SW480 (cell line): ENCODE measurements at regions not wholly inside any gene's neighbourhood (a gene's known extent, or its start where the extent isn't known, plus 50 kb on each side); places are given as distances from the start of the nearest gene placed in this dataset.

Experiments used
- DNase-seq: peaks from one replicate; pipeline ENCODE4 v3.0.0-alpha.2; 2016; ENCODE audit warnings: low spot score

GRCh38 chr3:178393824-178394223, 142.4 kb upstream of the KCNMB2 start:
- no peak for DNase-seq

DNA sequence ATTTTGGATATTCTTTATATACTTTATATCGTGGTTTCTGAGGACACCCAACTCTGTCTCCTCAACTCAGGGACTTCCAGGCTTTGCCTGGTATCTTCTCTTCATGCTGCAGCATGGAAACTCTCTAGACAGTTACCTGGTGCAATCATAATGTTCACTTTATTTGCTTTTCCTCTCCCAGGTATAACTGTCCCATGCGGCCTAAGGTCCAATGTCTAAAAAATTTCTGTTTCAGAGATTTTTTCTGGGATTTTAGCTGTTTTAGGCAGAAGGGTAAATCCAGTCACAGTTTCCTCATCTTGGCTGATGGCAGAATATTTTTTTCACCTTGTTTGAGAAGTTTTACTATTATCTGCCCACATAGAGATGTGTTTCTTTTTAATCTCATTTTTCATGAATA, 139.9 kb upstream of the KCNMB2 start:
- no peak for DNase-seq

DNA sequence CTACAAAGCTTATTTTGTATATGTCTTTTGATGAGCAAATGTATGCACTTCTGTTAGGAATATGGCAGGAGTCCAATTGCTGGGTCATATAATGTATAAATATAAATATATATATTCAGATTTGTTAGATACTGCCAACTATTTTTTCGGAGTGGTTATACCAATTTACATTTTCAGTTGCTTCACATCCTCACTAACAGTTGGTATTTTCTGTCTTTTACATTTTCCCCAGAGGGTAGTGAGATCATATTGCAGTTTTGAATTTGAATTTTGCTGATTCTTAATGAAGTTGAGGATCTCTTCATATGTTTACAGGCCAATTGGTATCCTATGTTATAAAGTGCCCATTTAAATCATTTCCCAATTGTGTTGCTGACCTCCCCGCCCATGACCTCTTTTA, 139.0 kb upstream of the KCNMB2 start:
- no peak for DNase-seq

- no peak for DNase-seq
These were observed 138.4 kb upstream of the KCNMB2 start for GRCh38 chr3:178397836-178398235.

DNA sequence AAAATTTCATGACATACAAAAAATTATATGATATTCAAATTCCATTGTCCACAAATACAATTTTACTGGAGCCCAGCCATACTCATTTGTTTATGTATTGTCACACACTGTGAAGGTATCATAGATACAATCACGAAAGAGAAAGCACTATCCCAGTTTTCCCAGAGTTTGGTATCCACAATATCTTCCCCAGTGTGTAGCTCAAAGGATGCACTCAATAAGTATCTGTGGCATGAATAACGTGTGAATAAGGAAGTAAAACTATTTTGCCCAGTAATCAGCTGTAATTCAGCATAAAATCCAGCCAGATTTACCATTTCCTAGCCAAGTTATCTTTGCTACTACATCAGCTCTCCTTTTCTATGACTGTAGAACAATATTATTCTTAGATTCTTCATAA, 131.3 kb upstream of the KCNMB2 start:
- no peak for DNase-seq

- no peak for DNase-seq
These were observed 130.7 kb upstream of the KCNMB2 start for GRCh38 chr3:178405531-178405930.

GRCh38 chr3:178406206-178406605, 130.0 kb upstream of the KCNMB2 start:
- no peak for DNase-seq

- no peak for DNase-seq
These were observed 120.9 kb upstream of the KCNMB2 start for GRCh38 chr3:178415384-178415783.

GRCh38 chr3:178417736-178418135, 118.5 kb upstream of the KCNMB2 start:
- no peak for DNase-seq

GRCh38 chr3:178419071-178419470, 117.2 kb upstream of the KCNMB2 start:
- DNase-seq = no peak

GRCh38 chr3:178420033-178420432, 116.2 kb upstream of the KCNMB2 start:
- no peak for DNase-seq

- DNase-seq = no peak
These were observed 115.2 kb upstream of the KCNMB2 start for GRCh38 chr3:178421069-178421468.

DNA sequence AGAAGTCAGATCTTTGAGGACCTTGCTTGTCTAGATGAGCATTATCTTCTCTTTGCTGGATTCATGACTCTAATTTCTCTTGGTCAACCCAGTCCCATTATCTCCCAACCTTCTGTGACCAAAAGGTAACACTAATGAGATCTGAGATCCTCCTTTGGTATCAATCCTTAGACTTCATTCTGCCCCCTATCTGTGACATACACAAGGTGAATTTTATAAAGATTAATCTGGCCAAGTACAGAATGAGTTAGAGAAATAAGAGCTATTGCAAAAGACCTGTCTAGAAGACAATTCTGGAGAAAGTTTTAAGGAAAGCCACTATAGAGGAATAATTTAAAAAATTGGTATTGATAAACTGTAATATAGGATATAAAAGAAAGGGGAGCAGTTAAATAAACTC, 113.8 kb upstream of the KCNMB2 start:
- DNase-seq = no peak

DNA sequence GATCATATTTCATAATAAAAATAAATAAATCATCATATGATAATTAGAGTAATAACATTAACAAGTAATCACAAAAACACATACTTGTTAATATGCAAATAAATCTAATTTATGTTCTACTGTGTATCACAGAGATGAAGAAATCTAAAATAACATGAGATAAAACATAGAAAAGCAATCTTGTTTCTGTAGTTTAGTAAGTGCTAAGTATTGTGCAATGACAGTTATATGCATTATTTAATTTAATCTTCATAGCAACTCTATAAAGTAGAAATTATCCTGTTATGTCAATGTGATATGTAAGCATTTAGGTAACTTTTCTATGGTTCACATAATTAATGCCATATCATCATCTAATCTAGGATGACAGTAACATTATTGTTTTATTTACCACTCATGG, 108.2 kb upstream of the KCNMB2 start:
- no peak for DNase-seq

GRCh38 chr3:178434206-178434805, 101.9 kb upstream of the KCNMB2 start:
- DNase-seq = peak; percentile 21

GRCh38 chr3:178435575-178435974, 100.7 kb upstream of the KCNMB2 start:
- DNase-seq = no peak

DNA sequence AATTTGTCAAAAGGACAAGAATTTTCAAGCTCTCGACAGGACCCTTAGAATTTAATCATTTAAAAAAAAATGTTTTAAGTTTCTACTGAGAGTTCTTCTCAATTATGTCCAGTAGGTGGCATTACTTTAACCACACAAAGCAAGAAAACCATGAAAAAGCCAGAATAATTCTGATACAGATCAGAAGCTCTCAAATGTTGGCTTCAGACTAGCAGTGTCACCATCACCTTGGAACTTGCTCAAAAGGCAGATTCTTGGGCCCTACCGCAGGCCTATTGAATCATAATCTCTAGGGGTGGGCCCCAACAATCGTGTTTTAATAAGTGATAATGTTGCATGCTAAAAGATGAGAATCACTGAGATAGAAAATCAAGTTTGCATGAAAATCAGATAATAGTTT, 99.5 kb upstream of the KCNMB2 start:
- DNase-seq = peak; percentile 11

DNA sequence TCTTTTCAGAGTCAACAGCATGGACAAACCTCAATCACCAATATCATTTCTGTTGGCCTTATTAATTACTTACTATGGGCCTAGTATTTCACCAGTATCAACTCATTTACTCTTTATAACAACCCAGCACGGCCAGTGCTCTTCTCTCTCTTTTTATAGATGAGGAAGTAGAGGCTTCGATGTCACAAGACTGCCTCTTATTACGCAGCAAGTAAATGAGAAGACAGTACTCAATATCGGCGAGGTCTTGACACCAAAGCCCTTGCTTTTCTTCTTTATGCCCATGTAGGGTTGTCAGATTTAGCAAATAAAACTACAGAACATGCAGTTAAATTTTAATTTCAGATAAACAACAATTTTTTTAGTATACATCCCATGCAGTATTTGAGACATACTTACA, 99.0 kb upstream of the KCNMB2 start:
- DNase-seq = no peak

- peak; percentile 39 for DNase-seq
These were observed 96.7 kb upstream of the KCNMB2 start for GRCh38 chr3:178439504-178439903.

DNA sequence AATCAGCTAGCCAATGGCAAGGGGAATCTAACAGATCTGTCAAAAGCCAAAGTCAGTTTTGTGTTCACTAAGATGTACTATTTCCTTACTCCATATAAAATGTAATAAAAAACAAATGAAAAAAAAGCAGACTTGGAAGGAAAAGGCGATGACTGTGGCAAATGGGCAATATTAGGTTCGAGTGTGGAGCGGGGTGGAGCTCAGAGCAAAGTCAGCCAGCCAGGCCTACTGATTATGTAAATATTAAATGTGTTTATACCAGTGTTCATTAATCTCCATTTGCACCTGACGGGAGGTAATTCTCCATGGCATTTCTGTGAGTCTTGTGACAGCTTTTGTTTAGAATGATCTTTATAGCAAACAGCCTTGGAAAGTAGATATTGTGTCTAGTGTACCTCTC, 96.2 kb upstream of the KCNMB2 start:
- DNase-seq = no peak

DNA sequence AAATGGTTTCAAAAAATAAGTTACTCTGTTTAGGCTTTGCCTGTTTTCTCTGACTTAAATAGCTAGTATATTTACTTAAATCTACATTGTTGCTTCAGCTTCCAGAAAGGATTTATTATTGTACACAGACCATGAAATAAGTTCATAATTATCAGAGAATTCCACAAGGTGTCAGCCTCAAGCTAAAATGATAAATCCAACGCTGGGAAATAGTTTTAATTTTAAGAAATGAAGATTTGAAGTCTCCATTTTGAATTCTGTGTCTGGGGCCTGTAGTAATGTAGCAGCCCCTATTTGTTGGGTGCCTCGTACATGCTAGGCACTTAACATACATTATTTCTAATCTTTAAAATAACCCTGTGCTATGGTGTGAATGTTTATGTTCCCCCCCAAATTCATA, 92.6 kb upstream of the KCNMB2 start:
- DNase-seq = no peak

GRCh38 chr3:178445139-178445538, 91.1 kb upstream of the KCNMB2 start:
- DNase-seq = no peak

DNA sequence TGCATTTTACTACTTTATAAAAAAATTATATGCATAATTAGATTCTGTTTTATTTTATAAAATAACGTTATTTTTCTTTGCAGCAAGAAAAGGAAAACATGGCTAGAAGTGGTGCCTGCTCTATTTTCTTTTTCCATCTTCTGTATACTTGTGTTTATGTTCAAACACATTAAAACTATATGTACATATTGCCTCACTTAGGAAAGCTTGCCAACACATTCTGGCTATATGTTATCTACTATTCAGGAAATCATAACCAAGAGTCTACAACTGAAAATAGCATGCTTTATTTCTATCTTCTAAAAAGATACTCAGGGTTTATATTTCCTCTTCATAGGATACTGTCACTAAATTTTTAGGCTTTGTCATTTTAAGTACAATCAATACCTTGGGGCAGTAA, 90.2 kb upstream of the KCNMB2 start:
- DNase-seq = no peak

DNA sequence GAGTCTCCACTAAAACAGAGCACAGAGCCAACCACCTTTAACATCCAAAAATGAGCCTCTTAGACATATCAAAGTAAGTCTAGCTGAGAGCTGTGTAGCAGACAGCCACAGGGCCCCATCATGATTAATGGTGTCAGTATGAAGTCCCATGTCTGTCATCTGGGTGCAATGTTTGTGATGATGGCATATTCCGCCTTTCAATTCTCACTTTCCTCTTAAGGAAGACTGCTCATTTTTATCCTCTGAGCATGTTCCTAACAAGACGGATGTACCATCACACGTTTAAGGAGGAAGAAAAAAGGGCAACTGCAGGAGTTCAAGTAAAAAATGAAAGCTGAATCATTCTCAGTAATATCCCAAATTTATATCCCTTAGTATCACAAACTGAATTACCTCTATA, 85.8 kb upstream of the KCNMB2 start:
- DNase-seq = no peak

DNA sequence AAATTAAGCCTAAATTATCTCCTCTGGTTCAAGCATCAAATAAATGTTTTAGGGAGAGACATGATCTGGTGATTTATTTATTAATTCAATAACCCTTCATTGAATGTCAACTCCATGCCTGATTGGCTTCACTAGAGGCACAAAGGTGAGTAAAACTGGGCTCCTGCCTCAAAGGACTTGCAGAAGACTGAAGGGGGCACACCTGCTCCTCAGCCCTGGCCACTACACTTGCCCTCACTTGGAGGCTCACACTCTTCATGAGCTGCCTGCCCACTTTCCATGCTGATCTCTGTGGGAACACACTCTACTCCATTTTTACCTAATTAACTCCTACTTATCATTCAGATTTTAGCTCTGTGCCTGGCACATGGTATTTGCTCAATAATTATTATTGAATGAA, 84.4 kb upstream of the KCNMB2 start:
- no peak for DNase-seq
